ENCODE measurements at regions not wholly inside any gene's neighbourhood (a gene's known extent, or its start where the extent isn't known, plus 50 kb on each side); places are given as distances from the start of the nearest gene placed in this dataset.

DNA sequence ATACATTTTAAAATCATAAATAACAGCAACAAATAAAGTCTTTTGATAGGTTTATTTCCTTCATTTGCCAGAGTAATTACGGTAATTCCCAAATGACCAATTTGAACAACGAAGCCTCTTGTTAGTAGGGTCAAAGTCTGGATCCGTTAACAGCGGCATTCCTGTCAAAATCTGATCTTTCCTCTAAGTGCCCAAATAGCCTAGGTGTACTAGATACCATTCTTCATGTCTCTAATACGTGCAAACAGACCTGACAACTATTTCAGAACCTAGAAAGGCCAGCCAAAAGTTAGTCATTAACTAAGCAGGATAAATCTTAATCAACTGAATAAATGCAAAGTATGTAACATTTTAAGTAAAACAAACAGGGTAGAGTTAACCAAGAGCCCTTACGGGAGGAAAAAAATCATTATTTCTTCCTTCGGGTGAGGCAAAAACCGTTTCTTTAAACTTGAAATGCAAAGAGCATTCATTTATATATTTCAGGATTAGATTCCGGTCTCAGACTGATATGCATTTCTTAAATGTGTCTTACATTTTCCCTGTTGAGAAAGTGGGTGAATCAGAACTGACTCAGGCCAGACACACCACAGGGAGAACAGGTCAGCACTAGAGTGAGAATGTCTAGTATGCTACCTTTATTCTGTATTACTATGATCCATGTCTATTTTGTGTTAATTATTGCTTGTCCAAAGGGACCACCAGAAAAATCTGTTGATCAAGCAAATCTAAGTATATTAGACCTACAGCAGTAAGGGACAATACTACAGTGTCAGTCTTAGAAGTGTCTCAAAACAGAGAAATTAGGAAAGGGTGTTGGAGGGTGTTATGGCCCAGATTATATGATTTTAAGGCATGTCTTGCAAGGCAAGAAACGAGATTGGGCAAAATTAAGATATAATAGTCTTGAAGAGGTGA lies 141.5 kb upstream of the NDUFV2 start:
- TF ChIP-seq, protein P1, sequence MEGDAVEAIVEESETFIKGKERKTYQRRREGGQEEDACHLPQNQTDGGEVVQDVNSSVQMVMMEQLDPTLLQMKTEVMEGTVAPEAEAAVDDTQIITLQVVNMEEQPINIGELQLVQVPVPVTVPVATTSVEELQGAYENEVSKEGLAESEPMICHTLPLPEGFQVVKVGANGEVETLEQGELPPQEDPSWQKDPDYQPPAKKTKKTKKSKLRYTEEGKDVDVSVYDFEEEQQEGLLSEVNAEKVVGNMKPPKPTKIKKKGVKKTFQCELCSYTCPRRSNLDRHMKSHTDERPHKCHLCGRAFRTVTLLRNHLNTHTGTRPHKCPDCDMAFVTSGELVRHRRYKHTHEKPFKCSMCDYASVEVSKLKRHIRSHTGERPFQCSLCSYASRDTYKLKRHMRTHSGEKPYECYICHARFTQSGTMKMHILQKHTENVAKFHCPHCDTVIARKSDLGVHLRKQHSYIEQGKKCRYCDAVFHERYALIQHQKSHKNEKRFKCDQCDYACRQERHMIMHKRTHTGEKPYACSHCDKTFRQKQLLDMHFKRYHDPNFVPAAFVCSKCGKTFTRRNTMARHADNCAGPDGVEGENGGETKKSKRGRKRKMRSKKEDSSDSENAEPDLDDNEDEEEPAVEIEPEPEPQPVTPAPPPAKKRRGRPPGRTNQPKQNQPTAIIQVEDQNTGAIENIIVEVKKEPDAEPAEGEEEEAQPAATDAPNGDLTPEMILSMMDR (IDR thresholded peaks at IDR 0.05) = no peak
- no peak for TF ChIP-seq POLR2A (IDR thresholded peaks at IDR 0.05)
